GM13976 (cell line): ENCODE measurements at regions not wholly inside any gene's neighbourhood (a gene's known extent, or its start where the extent isn't known, plus 50 kb on each side); places are given as distances from the start of the nearest gene placed in this dataset.

ENCODE experiments used
- DNase-seq: peaks from one replicate; pipeline ENCODE4 v3.0.0; 2012; ENCODE audit warnings: low spot score
- CTCF ChIP-seq: IDR thresholded peaks from 2 replicates; pipeline ENCODE4 v1.5.1; 2012; ENCODE audit warnings: borderline replicate concordance, mild to moderate bottlenecking; ENCODE audit not compliant: insufficient read depth; ENCODE audit errors: extremely low read depth, missing control alignments, control extremely low read depth
- in situ Hi-C: fragments of 300-500 bp; cut with MboI; formaldehyde crosslinking; loops from one replicate; pipeline ENCODE4 v1.12.0; 2022; ENCODE audit warnings: low sequenced_read_pairs, mixed read lengths, inconsistent platforms; ENCODE audit not compliant: unreplicated experiment

DNA sequence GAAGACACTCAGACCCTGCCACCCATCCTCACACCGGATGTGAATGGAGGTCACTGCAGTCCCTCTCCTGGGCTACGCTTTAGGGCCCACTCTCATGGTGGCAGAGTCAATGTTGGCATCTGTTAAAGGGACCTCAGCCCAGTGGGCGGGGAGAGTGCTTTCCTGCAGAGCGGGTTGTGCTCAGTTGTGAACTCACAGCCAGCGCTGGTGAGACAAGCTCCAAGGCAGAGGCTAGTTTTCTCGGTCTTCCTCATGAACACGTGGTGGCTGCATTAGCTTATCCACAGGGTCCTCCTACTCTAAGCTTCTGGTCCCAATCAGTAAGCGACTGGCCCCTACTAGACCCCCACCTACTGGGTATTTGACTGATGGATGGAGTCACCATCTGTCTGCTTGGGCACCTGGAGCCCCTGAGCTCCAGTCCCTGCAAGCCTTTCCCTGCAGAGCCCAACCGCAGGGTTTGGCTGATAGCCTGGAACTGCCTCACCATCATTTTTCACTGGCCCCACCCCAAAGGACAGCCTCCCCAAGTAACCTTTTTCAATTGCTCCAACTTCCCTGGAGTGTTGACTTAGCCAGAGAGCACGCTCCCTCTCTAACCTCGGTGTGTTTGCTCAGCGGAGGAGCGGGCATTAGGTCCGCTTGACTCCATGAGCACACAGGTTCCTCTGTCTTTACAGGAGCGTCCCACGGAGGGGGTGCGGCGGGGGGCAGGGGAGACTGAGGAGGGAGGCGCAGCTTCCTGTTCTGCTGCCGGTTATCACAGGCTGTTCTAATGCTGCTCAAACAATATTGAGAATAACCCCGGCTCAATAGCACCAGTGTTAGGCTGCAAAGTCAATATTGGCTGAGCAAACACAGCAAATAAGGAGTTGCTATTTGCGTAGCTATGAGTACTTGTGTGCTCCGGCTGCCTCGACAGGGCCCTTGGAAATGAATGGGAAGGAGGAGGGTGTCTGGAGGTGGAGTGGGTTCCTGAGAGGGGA, 141.7 kb downstream of the RPLP1 start:
- no peak for TF ChIP-seq CTCF
- in situ Hi-C loops: no loop called here
- DNase-seq: no peak

GRCh38 chr15:69595009-69595791, 142.6 kb downstream of the RPLP1 start:
- in situ Hi-C loops: no loop called here
- no peak for TF ChIP-seq CTCF
- no peak for DNase-seq

DNA sequence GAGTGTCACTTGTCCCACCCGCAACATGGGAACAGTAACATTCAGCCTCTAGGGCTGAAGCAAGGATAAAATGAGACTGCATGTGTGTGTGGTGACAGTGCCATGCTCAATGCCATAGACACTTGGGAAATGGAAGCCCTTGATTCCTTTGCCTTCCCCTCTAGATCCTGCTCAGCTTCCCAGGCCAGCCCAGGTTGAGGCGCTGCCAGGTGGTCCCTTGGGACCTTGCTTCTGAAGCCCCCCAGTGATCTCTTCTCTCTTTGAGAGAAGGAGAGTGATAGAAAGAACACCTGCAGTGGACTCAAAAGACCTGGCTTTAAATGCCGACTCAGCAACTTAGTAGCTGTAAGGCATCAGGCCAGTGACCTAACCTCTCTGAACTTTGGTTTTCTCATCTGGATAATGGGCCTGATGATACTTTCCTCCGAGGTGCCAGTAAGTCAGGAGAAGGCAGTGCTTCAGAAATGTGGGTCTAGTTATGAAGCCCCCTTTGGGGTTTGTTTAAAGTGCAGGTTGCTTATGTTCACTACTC, 144.5 kb downstream of the RPLP1 start:
- DNase-seq: no peak
- no peak for TF ChIP-seq CTCF
- in situ Hi-C loops: no loop called here

DNA sequence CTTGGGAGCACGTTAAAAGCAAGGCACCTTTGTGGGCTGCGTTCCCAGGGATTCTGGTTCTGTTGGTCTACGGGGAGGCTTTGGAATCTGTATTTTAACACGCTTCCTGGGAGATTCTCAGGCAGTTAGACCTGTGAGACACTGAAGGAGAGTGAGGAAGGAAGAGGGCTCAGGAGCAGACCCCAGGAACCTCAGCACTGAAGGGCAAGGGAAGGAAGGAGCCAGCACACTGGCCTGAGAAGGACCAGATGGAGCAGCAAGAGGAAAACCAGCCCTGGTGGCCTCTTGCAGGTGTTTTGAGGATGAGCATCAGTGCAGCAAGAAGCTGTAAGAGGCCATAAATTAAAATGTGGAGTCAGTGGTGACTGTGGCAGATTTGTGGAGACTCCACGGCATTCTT, 146.7 kb downstream of the RPLP1 start:
- DNase-seq: no peak
- in situ Hi-C loops: no loop called here
- no peak for TF ChIP-seq CTCF

DNA sequence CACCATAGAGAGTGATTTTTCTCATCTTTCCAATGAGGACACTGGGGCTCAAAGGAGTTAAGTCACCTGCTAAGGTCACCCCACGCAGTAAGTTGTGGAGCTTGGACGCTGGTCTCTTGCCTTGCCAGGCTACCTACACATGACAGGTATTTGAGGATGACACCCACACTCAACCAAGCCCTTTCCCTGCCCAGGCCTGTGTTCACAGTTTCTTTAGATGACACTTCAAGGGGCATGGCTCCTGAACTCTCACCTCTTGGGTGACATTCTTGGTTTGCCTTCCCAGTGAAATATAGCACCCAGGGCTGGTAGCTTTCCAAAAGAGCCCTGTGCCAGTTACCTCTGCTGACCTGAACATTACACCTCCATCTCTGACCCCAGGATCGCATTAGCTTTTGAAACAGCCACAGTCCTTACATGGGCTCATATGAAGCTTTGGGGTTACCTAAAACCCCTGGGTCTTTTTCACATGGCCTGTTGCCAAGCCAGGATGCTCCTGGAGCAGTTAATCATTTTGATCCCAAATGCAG, 148.0 kb downstream of the RPLP1 start:
- no peak for DNase-seq
- no peak for TF ChIP-seq CTCF
- in situ Hi-C loops: no loop called here
